CD4-positive, alpha-beta T cell treated with Interleukin-17A for 1 hour (primary cell): ENCODE measurements at regions not wholly inside any gene's neighbourhood (a gene's known extent, or its start where the extent isn't known, plus 50 kb on each side); places are given as distances from the start of the nearest gene placed in this dataset.
"Not testable (repeated sequence)": the region's sequence is repeated elsewhere in the genome, so short reads cannot be mapped to it uniquely, and the experiment has no call there.

Experiments
- DNase-seq: peaks from one replicate; pipeline ENCODE4 v3.0.0-alpha.2; 2020

DNA sequence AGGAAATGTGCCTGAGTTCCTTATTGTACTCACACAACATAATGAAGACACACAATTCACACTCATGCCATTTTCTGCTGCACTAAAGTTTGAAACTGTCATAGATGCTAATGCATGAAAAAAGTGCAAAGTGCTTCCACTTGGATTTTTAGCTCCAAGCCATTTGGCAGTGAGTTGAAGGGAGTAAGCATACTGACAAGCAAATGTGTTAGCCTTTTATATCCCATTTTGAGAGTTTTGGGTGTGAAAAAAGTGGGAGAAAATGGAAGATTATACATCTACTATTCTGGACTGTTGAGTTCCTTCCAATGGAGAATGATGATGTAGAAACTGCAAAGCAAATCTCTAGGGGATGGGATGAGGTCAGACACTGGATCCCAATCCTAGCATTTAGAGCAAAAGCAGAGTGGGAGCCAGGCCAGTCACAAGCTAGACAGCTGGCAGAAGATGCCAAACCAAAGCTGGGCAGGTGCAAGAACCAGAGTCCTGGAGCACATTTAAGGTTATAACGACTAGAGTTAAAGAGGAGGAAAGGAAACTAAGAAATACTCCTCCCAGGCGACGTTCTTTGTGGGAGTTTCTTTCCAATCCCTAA, 216.8 kb downstream of the FBXO8 start:
- DNase-seq = no peak

DNA sequence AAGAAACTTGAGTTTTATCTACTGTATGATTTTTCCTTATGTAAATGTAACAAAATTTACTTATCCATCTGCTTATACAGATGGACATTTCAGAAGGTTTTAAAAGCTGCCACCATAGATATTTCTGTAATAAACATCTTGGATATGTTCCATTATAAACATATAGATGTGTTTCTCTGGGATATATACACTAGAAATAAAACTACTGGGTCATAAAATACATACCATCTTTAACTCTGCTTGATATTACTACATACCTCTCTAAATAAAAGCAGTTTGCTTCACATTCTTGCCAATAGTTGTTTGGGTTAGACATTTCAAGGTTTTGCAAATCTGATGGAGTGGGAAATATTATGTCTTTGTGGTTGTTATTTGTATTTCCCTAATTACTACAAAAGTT, 220.6 kb downstream of the FBXO8 start:
- DNase-seq = no peak

DNA sequence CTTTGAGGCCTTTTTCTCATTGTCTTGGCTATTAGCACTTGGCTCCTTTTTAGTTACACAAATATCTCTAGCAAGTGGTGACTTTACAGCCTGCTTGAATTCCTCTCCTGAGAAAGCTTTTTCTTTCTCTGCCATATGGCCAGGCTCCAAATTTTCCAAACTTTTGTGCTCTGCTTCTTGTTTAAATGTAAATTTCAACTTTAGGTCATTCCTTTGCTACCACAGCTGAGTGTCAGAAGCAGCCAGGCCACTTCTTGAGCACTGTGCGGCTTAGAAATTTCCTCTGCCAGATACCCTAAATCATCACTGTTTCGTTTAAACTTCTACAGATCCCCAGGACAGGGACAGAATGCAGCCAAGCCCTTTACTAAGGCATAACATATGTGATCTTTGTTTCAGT, 222.4 kb downstream of the FBXO8 start:
- no peak for DNase-seq

DNA sequence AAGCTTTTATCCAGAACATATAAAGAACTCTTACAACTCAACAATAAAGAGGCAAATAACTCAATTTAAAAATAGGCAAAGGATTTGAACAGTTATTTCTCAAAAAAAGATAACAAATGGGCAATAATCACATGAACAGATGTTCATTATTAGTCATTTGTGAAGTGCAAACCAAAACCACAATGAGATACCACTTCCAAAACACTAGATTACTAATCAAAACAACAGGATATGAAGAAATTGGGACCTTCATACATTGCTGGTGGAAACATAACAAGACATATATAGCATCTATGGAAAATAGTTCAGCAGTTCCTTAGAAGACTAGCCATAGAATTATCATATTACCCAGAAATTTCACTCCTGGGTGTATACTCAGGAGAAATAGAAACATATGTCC, 224.6 kb downstream of the FBXO8 start:
- no peak for DNase-seq

DNA sequence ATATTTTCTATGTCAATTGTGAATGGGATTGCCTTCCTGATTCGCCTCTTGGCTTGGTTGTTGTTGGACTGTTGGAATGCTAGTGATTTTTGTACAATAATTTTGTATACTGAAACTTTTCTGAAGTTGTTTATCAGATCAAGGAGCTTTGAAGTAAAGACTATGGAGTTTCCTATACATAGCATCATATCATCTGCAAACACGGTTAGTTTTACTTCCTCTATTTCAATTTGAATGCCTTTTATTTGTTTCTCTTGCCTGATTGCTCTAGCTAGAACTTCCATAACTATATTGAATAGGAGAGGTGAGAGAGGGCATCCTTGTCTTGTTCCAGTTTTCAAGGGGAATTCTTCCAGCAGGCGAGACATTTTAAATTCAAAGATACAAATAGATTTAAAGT, 226.5 kb downstream of the FBXO8 start:
- no peak for DNase-seq

DNA sequence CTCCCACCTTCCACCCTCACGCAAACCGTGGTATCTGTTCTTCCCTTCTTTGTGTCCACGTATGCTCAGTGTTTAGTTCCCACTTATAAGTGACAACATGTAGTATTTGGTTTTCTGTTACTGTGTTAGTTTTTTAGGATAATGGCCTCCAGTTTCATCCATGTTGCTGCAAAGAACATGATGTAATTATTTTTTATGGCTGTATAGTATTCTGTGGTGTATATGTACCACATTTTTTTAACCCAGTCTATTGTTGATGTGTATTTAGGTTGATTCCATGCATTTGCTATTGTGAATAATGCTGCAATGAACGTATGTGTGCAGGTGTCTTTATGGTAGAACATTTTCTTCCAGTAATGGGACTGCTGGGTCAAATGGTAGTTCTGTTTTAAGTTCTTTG, 228.1 kb downstream of the FBXO8 start:
- DNase-seq = no peak

DNA sequence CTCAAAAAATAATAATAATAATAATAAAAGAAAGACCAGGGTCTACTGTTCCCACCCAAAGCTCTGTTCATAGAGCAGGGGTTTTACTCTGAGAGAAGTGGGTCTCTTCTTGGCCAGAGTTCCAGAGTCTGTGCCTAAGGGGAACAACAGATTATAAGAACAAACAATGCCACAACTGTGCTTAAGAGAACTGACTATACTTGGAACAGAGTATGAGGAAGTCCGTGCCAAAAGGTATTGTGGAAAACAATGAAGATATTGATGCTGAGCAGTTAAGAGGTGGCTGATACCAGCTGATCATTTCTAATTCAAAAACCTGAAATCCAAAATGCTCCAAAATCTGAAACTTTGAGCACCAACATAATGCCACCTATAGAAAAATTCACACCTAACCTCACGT, 229.6 kb downstream of the FBXO8 start:
- DNase-seq = no peak

DNA sequence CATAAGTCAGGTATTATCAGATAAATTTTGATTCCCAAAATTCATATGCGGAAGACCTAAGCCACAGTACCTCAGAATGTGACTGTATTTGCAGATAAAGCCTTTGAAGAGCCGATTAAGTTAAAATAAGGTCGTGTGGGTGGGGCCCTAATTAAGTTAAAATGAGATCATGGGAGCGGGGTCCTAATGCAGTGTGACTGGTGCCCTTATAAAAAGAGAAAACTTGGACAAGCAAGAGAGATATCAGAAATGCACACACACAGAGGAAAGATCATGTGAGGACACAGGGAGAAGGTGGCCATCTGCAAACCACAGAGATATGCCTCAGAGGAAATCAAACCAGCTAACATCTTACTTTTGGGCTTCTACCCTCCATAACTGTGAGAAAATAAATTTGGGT, 236.1 kb downstream of the FBXO8 start:
- no peak for DNase-seq

DNA sequence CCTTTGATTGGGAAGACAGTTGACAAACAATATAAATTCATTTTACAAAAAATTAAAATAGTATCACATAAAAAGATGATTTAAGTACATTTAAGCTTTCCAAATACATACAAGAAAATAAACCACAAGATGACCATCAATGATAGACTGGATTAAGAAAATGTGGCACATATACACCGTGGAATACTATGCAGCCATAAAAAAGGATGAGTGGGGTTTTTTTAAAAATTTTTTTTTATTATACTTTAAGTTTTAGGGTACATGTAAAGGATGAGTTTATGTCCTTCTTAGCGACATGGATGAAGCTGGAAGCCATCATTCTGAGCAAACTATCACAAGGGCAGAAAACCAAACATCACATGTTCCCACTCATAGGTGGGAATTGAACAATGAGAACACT, 237.6 kb downstream of the FBXO8 start:
- DNase-seq = not testable (repeated sequence)

DNA sequence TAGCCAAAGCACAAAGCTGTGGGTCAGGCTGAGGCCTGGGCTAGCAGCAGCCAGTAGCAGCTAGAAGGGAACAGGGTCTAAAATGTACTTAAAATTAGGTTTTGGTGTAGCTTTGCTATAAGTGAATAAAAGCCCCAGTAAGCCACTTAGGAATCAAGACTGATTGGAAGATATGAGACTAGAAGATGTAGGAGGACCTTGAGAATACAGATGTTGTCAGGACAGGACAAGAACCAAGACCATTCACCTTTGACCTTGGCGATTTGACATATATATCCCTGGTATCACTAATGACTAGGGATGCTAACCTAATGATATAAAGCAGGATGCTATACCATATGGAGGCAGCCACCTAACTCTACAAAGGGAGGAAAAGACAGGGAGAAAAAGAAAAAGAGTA, 238.1 kb downstream of the FBXO8 start:
- DNase-seq = no peak

DNA sequence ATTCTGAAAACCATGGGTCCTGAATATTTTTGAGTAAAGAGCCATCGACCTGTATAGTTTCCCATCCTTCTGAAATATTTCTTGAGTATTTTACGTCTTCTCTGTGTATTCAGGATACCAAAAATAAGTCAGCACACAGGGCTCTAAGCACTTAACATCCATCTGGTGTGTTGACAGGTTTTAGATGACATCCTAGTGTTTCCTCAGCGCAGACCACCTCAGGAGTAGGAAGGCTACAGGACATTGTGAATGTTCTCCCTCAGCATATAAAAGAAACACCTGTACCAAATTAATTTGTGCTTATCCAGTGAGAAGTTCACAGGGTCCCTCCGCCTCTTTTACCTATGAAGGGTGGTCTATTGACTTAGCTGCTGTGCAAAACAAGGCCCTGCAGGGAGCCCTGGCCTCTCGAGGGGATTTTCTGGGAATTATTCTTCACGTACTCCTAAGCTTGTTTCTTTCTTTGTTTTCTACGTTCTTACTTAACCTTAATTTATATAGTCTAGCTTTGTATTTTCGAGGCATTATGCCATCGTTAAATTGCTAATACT, 241.8 kb downstream of the FBXO8 start:
- DNase-seq = no peak

DNA sequence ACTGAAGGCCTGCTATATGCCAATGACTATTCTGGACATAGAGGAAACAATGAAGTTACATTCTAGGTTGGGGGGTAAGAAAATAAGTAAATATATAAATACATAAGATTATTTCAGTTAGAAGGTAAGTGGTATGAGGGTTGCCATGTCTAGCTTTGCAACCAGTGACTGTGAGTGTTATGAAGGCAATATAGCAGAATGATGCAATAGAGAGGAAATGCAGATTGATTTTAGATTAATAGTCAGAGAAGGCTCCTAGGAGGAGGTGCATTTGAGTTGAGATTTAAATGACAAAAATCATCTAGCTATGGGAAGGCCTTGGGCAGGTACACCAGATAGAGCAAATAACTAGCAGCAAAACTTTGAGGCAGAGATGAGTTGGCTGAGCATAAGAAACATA, 243.2 kb downstream of the FBXO8 start:
- no peak for DNase-seq

DNA sequence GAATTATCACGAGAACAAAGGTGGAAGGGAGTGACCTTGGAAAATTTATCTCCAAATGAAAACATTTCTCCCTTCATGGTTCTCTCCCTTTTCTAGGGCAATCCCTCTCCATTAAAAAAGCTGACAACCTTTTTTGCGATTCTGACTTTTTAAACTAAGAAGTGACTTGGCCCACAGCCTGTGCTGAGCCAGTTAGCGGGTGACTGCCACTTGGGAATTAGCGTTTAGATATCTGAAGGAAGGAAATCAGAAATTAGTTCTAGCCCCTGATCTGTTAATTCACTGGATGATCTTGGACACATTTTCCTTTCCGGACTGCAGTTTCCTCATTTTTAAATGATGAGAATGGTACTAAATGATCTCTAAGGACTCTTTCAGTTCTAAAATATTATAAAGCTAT, 245.0 kb downstream of the FBXO8 start:
- no peak for DNase-seq

DNA sequence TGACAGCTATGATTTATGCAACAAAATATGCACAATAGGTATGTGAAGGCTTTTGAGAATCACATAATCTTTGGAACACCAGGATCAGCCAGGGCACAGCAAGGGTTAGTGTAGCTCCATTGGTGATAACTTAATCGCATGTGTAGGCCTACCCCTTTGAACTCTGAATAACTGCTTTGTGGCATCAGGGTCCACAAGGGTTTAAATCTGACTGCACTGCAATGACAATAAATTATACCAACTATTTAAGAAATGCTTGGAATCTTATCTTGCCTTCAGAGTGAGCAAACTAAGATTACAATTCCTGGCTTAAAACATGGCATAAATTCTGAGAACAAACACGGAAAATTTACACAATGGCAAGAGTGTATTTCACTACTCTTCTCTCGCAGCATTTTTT, 245.8 kb downstream of the FBXO8 start:
- no peak for DNase-seq

DNA sequence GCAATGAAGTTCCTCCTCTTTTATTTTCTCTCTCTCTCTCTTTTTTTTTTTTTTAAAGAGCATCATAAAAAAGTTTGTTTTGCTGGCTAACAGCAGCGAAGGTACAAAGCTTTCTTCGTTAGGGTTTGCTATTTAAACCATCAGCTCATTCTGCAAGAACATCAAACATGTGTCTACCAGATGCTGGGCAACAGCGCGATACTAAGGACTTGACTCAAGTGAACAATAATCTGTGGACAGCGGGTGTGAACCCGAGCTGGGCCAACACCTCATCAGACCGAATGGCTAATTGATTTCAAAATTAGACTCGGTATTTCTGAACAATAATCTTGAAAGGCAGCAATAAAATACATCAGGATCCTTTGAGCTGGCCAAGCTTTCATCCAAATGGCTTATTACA, 246.4 kb downstream of the FBXO8 start:
- no peak for DNase-seq

DNA sequence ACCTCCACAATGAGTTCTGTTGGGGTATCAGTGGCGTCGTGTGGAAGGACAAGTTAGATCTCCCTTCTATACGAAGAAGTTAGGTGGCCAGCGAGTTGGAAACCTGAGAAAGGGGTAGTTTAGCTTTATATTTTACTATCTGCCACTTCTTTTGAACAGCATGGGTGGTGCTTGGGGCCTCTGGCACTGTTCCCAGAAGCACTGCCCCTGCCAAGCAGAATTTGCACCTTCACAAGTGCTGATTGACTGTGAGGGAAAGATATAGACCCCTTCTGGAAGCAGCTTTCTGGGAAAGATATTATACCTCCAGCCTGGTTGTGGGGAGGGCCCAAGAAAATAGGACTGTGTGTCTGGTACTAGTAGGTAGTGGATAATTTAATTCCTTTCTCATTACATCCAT, 246.9 kb downstream of the FBXO8 start:
- DNase-seq = no peak

DNA sequence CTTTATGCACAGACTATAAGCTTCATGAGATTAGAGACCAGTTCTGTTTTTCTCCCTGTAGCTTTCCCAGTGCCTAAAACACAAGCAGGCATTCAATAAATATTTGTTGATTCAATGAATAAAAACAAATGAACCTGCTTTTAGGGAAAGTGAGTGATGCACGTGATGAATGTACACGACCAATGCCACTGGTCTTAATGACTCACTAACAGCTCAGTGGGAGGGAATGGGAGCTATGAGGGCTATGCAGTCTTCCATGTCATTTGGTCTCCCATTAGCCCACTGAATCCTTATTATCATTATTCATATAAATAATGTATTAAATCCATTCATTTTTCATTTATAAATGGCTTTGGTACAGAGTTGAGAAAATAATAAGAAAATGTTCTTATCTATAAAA, 247.4 kb downstream of the FBXO8 start:
- DNase-seq = no peak

DNA sequence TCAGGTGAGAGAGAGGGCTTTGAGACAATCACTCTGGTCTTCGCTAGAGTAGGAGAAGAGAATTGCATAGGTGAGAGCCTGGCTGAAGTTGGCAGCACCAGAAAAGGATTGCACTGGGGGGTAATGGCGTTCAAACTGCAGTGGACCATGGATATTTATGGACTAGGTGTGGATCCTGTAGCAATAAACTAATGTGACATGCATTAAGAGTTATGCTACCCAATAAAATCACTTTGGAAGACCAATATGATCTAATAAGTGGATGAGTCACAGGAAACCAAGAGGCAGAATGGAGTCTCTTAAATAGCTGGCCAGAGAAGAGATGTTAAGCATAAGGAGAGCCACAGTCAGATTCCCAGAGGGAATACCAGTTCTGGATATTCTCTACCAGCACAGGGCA, 259.8 kb downstream of the FBXO8 start:
- no peak for DNase-seq

DNA sequence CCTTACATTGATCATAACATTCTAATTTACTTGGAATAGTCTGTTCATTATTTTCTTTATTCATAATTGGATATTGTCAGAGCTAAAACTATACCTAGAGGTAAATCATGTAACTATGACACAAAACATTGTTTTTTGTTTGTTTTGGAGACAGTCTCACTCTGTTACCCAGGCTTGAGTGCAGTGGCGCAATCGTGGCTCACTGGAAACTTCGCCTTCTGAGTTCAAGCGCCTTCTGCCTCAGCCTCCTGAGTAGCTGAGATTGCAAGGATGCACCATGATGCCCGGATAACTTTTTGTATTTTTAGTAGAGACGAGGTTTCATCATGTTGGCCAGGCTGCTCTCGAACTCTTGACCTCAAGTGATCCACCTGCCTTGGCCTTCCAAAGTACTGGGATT, 265.2 kb downstream of the FBXO8 start:
- no peak for DNase-seq

DNA sequence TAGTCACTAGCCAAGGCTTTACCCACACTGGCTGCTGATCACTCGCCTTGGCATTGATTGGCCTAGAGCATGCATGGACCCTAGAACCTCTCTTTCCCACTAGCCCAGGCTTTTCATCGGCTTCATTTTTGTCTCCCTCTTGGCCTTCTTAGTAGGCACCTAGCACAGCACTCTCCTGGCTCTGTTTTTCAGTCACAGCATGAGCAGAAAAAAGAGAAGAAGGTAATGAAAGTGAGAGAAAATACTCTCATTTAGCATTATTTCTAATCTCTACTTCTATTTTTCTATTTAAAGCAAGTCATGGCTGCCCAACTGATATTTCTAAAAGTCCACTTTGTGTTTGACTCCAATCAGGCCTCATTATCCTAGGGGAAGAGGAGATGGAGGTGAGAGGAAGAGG, 267.2 kb downstream of the FBXO8 start:
- DNase-seq = no peak

DNA sequence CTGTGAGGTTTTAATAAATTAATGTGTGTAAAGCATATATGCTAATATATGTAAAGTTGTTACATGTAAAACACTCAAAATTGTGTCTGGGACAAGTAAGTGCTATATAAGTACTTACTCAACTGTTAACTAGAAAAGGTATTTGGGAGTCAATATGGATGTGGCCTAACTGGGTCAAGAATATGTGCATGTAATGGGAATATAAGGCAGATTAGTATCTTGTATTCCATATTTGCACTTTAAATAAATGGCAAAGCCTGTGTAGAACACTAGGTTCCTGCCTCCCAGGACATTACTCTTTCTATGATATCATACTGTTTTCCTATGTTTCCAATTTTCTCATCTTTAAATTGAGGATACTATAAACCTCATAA, 270.6 kb downstream of the FBXO8 start:
- DNase-seq = no peak

DNA sequence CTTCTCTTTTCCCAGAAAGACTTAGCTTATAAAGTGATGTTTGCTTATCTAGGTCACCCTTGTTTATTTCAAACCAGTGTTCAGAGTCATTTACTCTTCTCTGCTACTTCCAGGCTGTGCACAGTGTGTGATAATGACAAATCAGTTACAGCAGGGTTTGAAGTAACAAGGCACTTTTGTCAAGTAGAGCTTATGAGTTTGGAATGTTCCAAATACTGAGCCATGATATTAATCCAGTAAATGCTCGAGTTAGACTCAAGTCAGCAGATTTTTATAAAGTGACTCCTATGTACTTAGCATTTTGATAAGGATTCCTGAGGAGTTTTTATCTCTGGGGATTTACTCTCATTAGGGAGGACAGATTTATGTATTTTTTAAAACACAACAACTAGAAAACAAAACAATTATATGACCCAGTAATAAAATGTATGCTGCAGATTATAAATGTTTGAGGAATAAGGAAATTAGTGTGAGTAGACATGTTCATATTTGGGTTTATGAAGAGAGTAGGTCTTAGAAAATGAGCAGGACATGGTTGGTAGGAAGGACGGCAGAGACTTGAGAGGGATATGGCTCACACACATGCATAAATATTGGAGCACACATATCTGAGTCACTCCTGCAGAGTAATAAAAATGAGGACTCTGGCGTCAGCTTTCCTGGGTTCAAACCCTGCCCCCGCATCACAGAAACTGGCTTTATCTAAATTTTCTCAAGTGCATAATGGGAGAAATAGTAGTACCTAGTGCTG, 271.2 kb downstream of the FBXO8 start:
- no peak for DNase-seq

DNA sequence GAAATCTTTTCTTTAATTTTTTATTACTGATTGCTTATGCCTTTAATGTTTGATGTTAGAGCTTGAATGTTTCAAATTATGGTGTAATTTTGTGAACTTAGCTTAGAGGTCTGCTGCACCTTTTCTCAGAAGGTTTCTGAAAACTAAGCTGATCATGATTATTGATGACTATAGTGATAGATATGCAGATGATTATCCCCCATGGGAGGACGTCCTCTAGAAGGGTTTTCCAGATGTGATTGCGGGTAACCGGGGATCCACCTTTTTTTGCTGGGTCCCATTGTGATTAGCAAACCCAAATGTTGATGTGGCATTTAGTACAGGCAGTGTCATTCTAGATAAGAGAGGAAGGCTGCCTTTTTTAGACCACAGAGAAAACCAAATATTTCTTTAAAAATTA, 272.9 kb downstream of the FBXO8 start:
- DNase-seq = no peak

DNA sequence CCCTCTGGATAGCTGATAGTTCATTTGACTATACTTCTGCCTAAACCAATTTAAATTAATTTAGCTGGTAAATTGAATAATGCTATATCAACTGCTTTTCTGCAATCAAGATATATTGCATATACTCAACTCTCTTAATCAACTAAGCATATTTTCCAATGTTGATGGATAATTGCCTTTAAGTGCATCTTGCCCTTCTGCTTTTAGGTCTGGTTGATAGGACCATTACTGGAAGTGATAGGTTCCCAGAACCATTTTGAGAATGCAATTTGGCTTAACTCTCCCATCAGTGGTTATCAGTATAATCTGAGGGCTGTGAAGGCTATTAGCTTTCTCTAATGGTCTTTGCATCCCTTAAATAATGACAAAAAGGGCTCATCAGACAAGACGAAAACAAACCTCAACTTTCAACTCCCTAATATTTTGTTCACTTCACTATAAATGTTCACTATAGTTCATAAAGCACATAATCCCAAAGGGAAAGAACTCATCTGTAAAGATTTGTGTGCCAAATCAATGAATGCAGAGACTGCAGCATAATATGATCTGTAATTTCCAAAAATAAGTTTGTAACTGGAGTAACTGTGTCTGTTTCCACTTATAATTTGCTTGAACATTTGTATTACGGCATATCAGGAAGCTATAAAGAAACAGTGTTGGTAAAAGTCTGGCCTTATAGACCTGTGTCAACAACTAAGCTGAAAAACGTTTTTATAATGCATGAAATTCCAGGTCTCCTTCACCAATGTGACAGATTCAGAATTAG, 273.6 kb downstream of the FBXO8 start:
- no peak for DNase-seq
